ENCODE measurements at regions not wholly inside any gene's neighbourhood (a gene's known extent, or its start where the extent isn't known, plus 50 kb on each side); places are given as distances from the start of the nearest gene placed in this dataset.
"Not testable (repeated sequence)": the region's sequence is repeated elsewhere in the genome, so short reads cannot be mapped to it uniquely, and the experiment has no call there.

- no peak overlapping the region for H3K4me3 ChIP-seq (ENCODE audit: low read depth, low read length)
- no peak for TF ChIP-seq CTCF (IDR thresholded peaks at IDR 0.05; ENCODE audit: low read depth, low read length)
- no peak for DNase-seq
- H3K27ac ChIP-seq: no peak overlapping the region
- no peaks in the 10 kb centered on the region for H3K36me3 ChIP-seq
- no peaks in the 10 kb centered on the region for H3K27me3 ChIP-seq (ENCODE audit: insufficient read depth, low read depth, severe bottlenecking)
- no peaks in the 10 kb centered on the region for H3K9me3 ChIP-seq (ENCODE audit: severe bottlenecking)
Observed at GRCh38 chr7:8327199-8327598, 65.2 kb upstream of the ICA1 start.

- no peak for TF ChIP-seq CTCF (IDR thresholded peaks at IDR 0.05; ENCODE audit: low read depth, low read length)
- Histone ChIP-seq H3K9me3 (ENCODE audit: severe bottlenecking) (no peaks in the 10 kb centered on the region), H3K4me3 (ENCODE audit: low read depth, low read length) (no peak overlapping the region), H3K36me3 (no peaks in the 10 kb centered on the region), H3K27ac (no peak overlapping the region), H3K27me3 (ENCODE audit: insufficient read depth, low read depth, severe bottlenecking) (no peaks in the 10 kb centered on the region)
- no peak for DNase-seq
Observed at GRCh38 chr7:8338206-8338605, 76.2 kb upstream of the ICA1 start.

GRCh38 chr7:8343556-8343955 lies 81.6 kb upstream of the ICA1 start:
- Histone ChIP-seq H3K36me3 (no peaks in the 10 kb centered on the region), H3K27me3 (ENCODE audit: insufficient read depth, low read depth, severe bottlenecking) (no peaks in the 10 kb centered on the region), H3K4me3 (ENCODE audit: low read depth, low read length) (no peak overlapping the region), H3K27ac (no peak overlapping the region), H3K9me3 (ENCODE audit: severe bottlenecking) (no peaks in the 10 kb centered on the region)
- no peak for TF ChIP-seq CTCF (IDR thresholded peaks at IDR 0.05; ENCODE audit: low read depth, low read length)
- DNase-seq: no peak

- not testable (repeated sequence) for H3K36me3 ChIP-seq; H3K27ac ChIP-seq; H3K9me3 ChIP-seq (ENCODE audit: severe bottlenecking); H3K4me3 ChIP-seq (ENCODE audit: low read depth, low read length); DNase-seq; H3K27me3 ChIP-seq (ENCODE audit: insufficient read depth, low read depth, severe bottlenecking)
Observed at GRCh38 chr7:8347395-8347794, 85.4 kb upstream of the ICA1 start.

- not testable (repeated sequence) for H3K36me3 ChIP-seq; H3K27ac ChIP-seq; H3K27me3 ChIP-seq (ENCODE audit: insufficient read depth, low read depth, severe bottlenecking); DNase-seq; H3K4me3 ChIP-seq (ENCODE audit: low read depth, low read length); H3K9me3 ChIP-seq (ENCODE audit: severe bottlenecking)
Observed at GRCh38 chr7:8351654-8352053, 81.8 kb upstream of the NXPH1 start.

GRCh38 chr7:8353991-8354390 lies 79.4 kb upstream of the NXPH1 start:
- no peak for DNase-seq
- no peak overlapping the region for H3K4me3 ChIP-seq (ENCODE audit: low read depth, low read length)
- no peaks in the 10 kb centered on the region for H3K36me3 ChIP-seq
- H3K27me3 ChIP-seq (ENCODE audit: insufficient read depth, low read depth, severe bottlenecking): no peaks in the 10 kb centered on the region
- H3K9me3 ChIP-seq (ENCODE audit: severe bottlenecking): no peaks in the 10 kb centered on the region
- no peak for TF ChIP-seq CTCF (IDR thresholded peaks at IDR 0.05; ENCODE audit: low read depth, low read length)
- no peak overlapping the region for H3K27ac ChIP-seq

- H3K36me3 ChIP-seq: no peaks in the 10 kb centered on the region
- H3K27ac ChIP-seq: no peak overlapping the region
- no peaks in the 10 kb centered on the region for H3K9me3 ChIP-seq (ENCODE audit: severe bottlenecking)
- H3K4me3 ChIP-seq (ENCODE audit: low read depth, low read length): no peak overlapping the region
- no peak for DNase-seq
- H3K27me3 ChIP-seq (ENCODE audit: insufficient read depth, low read depth, severe bottlenecking): no peaks in the 10 kb centered on the region
- TF ChIP-seq CTCF (IDR thresholded peaks at IDR 0.05; ENCODE audit: low read depth, low read length): no peak
Observed at GRCh38 chr7:8354503-8354902, 78.9 kb upstream of the NXPH1 start.

All from WERI-Rb-1 (cell line).